ENCODE measurements at regions not wholly inside any gene's neighbourhood (a gene's known extent, or its start where the extent isn't known, plus 50 kb on each side); places are given as distances from the start of the nearest gene placed in this dataset.
A peak's percentile ranks its signal among the peaks of the same experiment; 100 is the strongest.

DNA sequence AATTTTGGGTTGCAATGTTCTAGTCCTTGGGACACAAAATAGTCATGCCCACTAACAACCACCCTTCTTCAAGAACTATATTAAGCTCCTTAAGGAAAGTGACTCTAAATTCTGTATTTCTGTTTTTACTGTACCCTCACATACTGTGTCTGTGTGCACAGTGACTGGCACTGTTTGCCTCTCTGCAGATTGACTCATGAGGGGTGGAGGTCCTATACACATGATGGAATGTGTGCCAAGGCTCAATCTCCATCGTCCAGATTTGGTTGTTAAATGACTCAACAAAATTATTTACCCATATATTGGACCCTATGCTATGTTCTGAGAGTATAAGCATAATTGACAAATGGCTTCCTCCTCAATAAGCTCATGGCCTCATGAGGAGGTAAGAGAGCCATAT is 126.6 kb upstream of the CWC22 start:
- Histone ChIP-seq H2BK5ac (ENCODE audit: low read length) (no peak overlapping the region), H3K9me3 (replicated peaks in 1 of 2; ENCODE audit: control insufficient read depth in 2 of 2, insufficient read depth in 1 of 2, low read depth in 1 of 2, low read length in 2 of 2) (peaks cover 0 to 7% of the 10 kb centered on the region in 2 donors), H2BK15ac (ENCODE audit: low read length) (no peak overlapping the region), H3K4ac (ENCODE audit: low read length) (no peak overlapping the region), H3K9ac (ENCODE audit: low read depth, low read length, poor library complexity) (no peak overlapping the region), H3K18ac (ENCODE audit: low read length) (no peak overlapping the region), H2AK5ac (ENCODE audit: low read depth, low read length) (no peak overlapping the region), H3K27ac (replicated peaks; ENCODE audit: low read length) (no peak overlapping the region), H3K23ac (ENCODE audit: low read depth, low read length, poor library complexity) (no peak overlapping the region), H3K4me3 (ENCODE audit: low read length in 2 of 2) (no peak overlapping the region), H3K14ac (ENCODE audit: low read length) (no peak overlapping the region), H3K4me2 (ENCODE audit: insufficient read depth, low read length, poor library complexity, severe bottlenecking) (no peak overlapping the region), H3K4me1 (ENCODE audit: control insufficient read depth in 2 of 2, insufficient read depth in 1 of 2, low read depth in 1 of 2, low read length in 2 of 2) (peaks cover 0 to 8% of the 10 kb centered on the region in 2 donors), H4K8ac (ENCODE audit: low read depth, low read length) (no peak overlapping the region), H2AFZ (ENCODE audit: low read length) (no peak overlapping the region), H2BK12ac (ENCODE audit: low read length) (no peak overlapping the region), H4K91ac (ENCODE audit: low read depth, low read length, poor library complexity) (no peak overlapping the region), H3K79me1 (ENCODE audit: low read depth, low read length) (no peaks in the 10 kb centered on the region), H2BK120ac (ENCODE audit: low read depth, low read length) (no peak overlapping the region), H3K27me3 (ENCODE audit: control insufficient read depth in 3 of 3, insufficient read depth in 3 of 3, low read depth in 1 of 3, low read length in 3 of 3) (no peaks in the 10 kb centered on the region), H3K36me3 (replicated peaks in 1 of 2; ENCODE audit: control insufficient read depth in 2 of 2, insufficient read depth in 2 of 2, low read length in 2 of 2) (no peaks in the 10 kb centered on the region)
- no CpG with 5 or more reads among the region's 1 CpG for WGBS, 2 donors (ENCODE audit: extremely low coverage in 2 of 2, insufficient read length in 2 of 2, insufficient replicate concordance in 1 of 2)
- DNase-seq (ENCODE audit: low spot score): no peak

DNA sequence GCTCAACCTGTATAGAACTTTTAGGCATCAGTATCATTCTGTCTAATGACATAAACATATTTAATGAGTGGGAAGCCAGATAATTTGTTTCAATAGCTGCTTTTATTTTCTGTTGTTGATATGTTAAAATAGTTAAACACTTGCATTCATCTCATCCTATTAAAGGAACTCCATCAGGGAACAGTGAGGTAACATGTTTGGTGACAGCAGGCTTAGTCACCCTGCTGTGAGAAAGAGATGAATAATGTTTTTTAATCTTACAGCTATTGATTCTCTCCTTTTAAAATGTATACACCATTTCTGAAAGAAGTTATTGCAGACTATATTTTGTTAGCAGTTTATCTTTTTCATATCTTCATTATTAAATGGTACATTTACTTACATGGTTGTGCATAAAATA is 123.3 kb upstream of the CWC22 start:
- H3K79me1 ChIP-seq (ENCODE audit: low read depth, low read length): no peaks in the 10 kb centered on the region
- H3K18ac ChIP-seq (ENCODE audit: low read length): no peak overlapping the region
- H2AFZ ChIP-seq (ENCODE audit: low read length): no peak overlapping the region
- no peak overlapping the region for H3K4me2 ChIP-seq (ENCODE audit: insufficient read depth, low read length, poor library complexity, severe bottlenecking)
- no peak overlapping the region for H2BK15ac ChIP-seq (ENCODE audit: low read length)
- no peaks in the 10 kb centered on the region for H3K27me3 ChIP-seq (ENCODE audit: control insufficient read depth in 3 of 3, insufficient read depth in 3 of 3, low read depth in 1 of 3, low read length in 3 of 3)
- H4K91ac ChIP-seq (ENCODE audit: low read depth, low read length, poor library complexity): no peak overlapping the region
- no peaks in the 10 kb centered on the region for H3K36me3 ChIP-seq (replicated peaks in 1 of 2; ENCODE audit: control insufficient read depth in 2 of 2, insufficient read depth in 2 of 2, low read length in 2 of 2)
- H3K9ac ChIP-seq (ENCODE audit: low read depth, low read length, poor library complexity): no peak overlapping the region
- H3K27ac ChIP-seq (replicated peaks; ENCODE audit: low read length): no peak overlapping the region
- H2BK12ac ChIP-seq (ENCODE audit: low read length): no peak overlapping the region
- no peak overlapping the region for H3K23ac ChIP-seq (ENCODE audit: low read depth, low read length, poor library complexity)
- H3K14ac ChIP-seq (ENCODE audit: low read length): no peak overlapping the region
- H2BK120ac ChIP-seq (ENCODE audit: low read depth, low read length): no peak overlapping the region
- H3K4ac ChIP-seq (ENCODE audit: low read length): no peak overlapping the region
- H3K4me3 ChIP-seq (ENCODE audit: low read length in 2 of 2): no peak overlapping the region
- no peak for DNase-seq (ENCODE audit: low spot score)
- peaks cover 0 to 11% of the 10 kb centered on the region in 2 donors for H3K4me1 ChIP-seq (ENCODE audit: control insufficient read depth in 2 of 2, insufficient read depth in 1 of 2, low read depth in 1 of 2, low read length in 2 of 2)
- peaks cover 0 to 15% of the 10 kb centered on the region in 2 donors for H3K9me3 ChIP-seq (replicated peaks in 1 of 2; ENCODE audit: control insufficient read depth in 2 of 2, insufficient read depth in 1 of 2, low read depth in 1 of 2, low read length in 2 of 2)
- H2BK5ac ChIP-seq (ENCODE audit: low read length): no peak overlapping the region
- H4K8ac ChIP-seq (ENCODE audit: low read depth, low read length): no peak overlapping the region
- H2AK5ac ChIP-seq (ENCODE audit: low read depth, low read length): no peak overlapping the region

DNA sequence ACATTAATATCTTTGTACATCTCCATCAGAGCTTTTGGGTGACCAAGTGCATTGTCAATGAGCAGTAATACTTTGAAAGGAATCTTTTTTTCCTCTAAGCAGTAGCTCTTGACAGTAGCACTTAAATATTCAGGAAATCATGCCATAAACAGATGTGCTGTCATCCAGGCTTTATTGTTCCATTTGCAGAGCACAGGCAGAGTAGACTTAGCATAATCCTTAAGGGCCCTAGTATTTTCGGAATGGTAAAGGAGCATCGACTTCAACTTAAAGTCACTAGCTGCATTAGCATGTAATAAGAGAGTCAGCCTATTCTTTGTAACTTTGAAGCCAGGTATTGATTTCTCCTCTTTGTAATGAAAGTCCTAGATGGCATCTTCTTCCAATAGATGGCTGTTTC is 121.8 kb upstream of the CWC22 start:
- Histone ChIP-seq H4K8ac (ENCODE audit: low read depth, low read length) (no peak overlapping the region), H3K4ac (ENCODE audit: low read length) (no peak overlapping the region), H2BK12ac (ENCODE audit: low read length) (no peak overlapping the region), H3K36me3 (replicated peaks in 1 of 2; ENCODE audit: control insufficient read depth in 2 of 2, insufficient read depth in 2 of 2, low read length in 2 of 2) (no peaks in the 10 kb centered on the region), H3K18ac (ENCODE audit: low read length) (no peak overlapping the region), H3K4me1 (ENCODE audit: control insufficient read depth in 2 of 2, insufficient read depth in 1 of 2, low read depth in 1 of 2, low read length in 2 of 2) (peaks cover 2 to 16% of the 10 kb centered on the region in 2 donors), H3K9ac (ENCODE audit: low read depth, low read length, poor library complexity) (no peak overlapping the region), H2AFZ (ENCODE audit: low read length) (no peak overlapping the region), H3K27me3 (ENCODE audit: control insufficient read depth in 3 of 3, insufficient read depth in 3 of 3, low read depth in 1 of 3, low read length in 3 of 3) (no peaks in the 10 kb centered on the region), H3K4me3 (ENCODE audit: low read length in 2 of 2) (no peak overlapping the region), H3K79me1 (ENCODE audit: low read depth, low read length) (no peaks in the 10 kb centered on the region), H2AK5ac (ENCODE audit: low read depth, low read length) (no peak overlapping the region), H2BK15ac (ENCODE audit: low read length) (no peak overlapping the region), H3K27ac (replicated peaks; ENCODE audit: low read length) (no peak overlapping the region), H3K14ac (ENCODE audit: low read length) (no peak overlapping the region), H2BK120ac (ENCODE audit: low read depth, low read length) (no peak overlapping the region), H4K91ac (ENCODE audit: low read depth, low read length, poor library complexity) (no peak overlapping the region), H3K23ac (ENCODE audit: low read depth, low read length, poor library complexity) (no peak overlapping the region), H2BK5ac (ENCODE audit: low read length) (no peak overlapping the region), H3K9me3 (replicated peaks in 1 of 2; ENCODE audit: control insufficient read depth in 2 of 2, insufficient read depth in 1 of 2, low read depth in 1 of 2, low read length in 2 of 2) (peaks cover 0 to 15% of the 10 kb centered on the region in 2 donors), H3K4me2 (ENCODE audit: insufficient read depth, low read length, poor library complexity, severe bottlenecking) (no peak overlapping the region)
- no peak for DNase-seq (ENCODE audit: low spot score)
- WGBS, 2 donors (ENCODE audit: extremely low coverage in 2 of 2, insufficient read length in 2 of 2, insufficient replicate concordance in 1 of 2): no CpG with 5 or more reads among the region's 2 CpGs

DNA sequence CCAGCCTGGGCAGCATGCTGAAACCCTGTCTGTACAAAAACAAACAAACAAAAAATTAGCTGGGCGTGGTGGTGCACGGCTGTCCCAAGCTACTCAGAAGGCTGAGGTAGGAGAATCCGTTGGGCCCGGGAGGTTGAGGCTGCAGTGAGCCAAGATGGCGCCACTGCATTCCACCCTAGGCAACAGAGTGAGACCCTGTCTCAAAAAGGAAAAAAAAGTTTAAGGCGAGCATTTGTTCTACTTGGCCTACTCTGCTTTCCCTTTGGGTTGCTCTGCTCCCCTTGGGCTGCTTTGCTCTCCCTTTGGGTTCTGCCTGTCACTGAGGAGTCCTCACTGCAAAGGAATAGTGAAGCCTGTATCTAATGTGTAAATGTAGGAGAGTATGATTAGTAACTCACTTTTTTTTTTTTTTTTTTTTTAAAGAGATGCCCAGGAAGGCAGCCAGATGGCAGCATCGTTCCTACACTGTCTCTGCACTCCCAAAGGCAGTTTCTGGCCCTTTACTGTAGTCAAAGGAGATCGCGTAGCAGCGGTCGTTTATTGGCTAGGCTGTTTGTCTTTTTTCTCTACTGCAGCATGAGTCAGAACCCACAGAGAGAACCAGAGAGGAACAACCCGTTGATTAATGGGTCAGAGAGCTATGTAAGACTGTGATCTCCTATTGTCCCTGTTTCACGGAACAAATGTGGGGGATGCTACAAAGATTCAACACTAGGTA is 118.3 kb upstream of the CWC22 start:
- Histone ChIP-seq H3K36me3 (replicated peaks in 1 of 2; ENCODE audit: control insufficient read depth in 2 of 2, insufficient read depth in 2 of 2, low read length in 2 of 2) (no peaks in the 10 kb centered on the region), H3K14ac (ENCODE audit: low read length) (no peak overlapping the region), H2BK5ac (ENCODE audit: low read length) (no peak overlapping the region), H2AK5ac (ENCODE audit: low read depth, low read length) (no peak overlapping the region), H3K4me1 (ENCODE audit: control insufficient read depth in 2 of 2, insufficient read depth in 1 of 2, low read depth in 1 of 2, low read length in 2 of 2) (peaks cover 7 to 14% of the 10 kb centered on the region in 2 donors), H3K9ac (ENCODE audit: low read depth, low read length, poor library complexity) (no peak overlapping the region), H4K8ac (ENCODE audit: low read depth, low read length) (no peak overlapping the region), H3K27me3 (ENCODE audit: control insufficient read depth in 3 of 3, insufficient read depth in 3 of 3, low read depth in 1 of 3, low read length in 3 of 3) (no peaks in the 10 kb centered on the region), H3K27ac (replicated peaks; ENCODE audit: low read length) (no peak overlapping the region), H2BK15ac (ENCODE audit: low read length) (no peak overlapping the region), H2BK12ac (ENCODE audit: low read length) (peak overlapping the region; percentile 4), H3K79me1 (ENCODE audit: low read depth, low read length) (no peaks in the 10 kb centered on the region), H3K4ac (ENCODE audit: low read length) (no peak overlapping the region), H3K4me2 (ENCODE audit: insufficient read depth, low read length, poor library complexity, severe bottlenecking) (no peak overlapping the region), H3K9me3 (replicated peaks in 1 of 2; ENCODE audit: control insufficient read depth in 2 of 2, insufficient read depth in 1 of 2, low read depth in 1 of 2, low read length in 2 of 2) (peaks cover 0 to 10% of the 10 kb centered on the region in 2 donors), H4K91ac (ENCODE audit: low read depth, low read length, poor library complexity) (no peak overlapping the region), H2AFZ (ENCODE audit: low read length) (peak overlapping the region; percentile 81), H3K23ac (ENCODE audit: low read depth, low read length, poor library complexity) (no peak overlapping the region), H3K18ac (ENCODE audit: low read length) (no peak overlapping the region), H2BK120ac (ENCODE audit: low read depth, low read length) (no peak overlapping the region), H3K4me3 (ENCODE audit: low read length in 2 of 2) (no peak overlapping the region)
- WGBS, 2 donors (ENCODE audit: extremely low coverage in 2 of 2, insufficient read length in 2 of 2, insufficient replicate concordance in 1 of 2): no CpG with 5 or more reads among the region's 13 CpGs
- DNase-seq (ENCODE audit: low spot score): peak; percentile 51

Measured in neuronal stem cell (in vitro differentiated cells).